ENCODE measurements at regions not wholly inside any gene's neighbourhood (a gene's known extent, or its start where the extent isn't known, plus 50 kb on each side); places are given as distances from the start of the nearest gene placed in this dataset.
"Not testable (repeated sequence)": the region's sequence is repeated elsewhere in the genome, so short reads cannot be mapped to it uniquely, and the experiment has no call there.

- DNase-seq (ENCODE audit: low spot score); H3K9me3 Mint-ChIP-seq; H3K36me3 Mint-ChIP-seq (ENCODE audit: low read depth); intact Hi-C loops (cut with micrococcal nuclease); H3K4me1 Mint-ChIP-seq (ENCODE audit: low read depth); H3K27me3 Mint-ChIP-seq (ENCODE audit: insufficient read depth); H3K4me3 Mint-ChIP-seq; H3K27ac Mint-ChIP-seq: not testable (repeated sequence)
Observed at GRCh38 chr10:46645110-46645509, 66.2 kb downstream of the SYT15 start.

GRCh38 chr10:46646132-46646531 lies 67.2 kb downstream of the SYT15 start:
- H3K27me3 Mint-ChIP-seq (ENCODE audit: insufficient read depth), result not testable (repeated sequence)

GRCh38 chr10:46650967-46651366 lies 72.0 kb downstream of the SYT15 start:
- H3K9me3 Mint-ChIP-seq; H3K27ac Mint-ChIP-seq; H3K4me3 Mint-ChIP-seq; H3K4me1 Mint-ChIP-seq (ENCODE audit: low read depth); DNase-seq (ENCODE audit: low spot score); intact Hi-C loops (cut with micrococcal nuclease); H3K27me3 Mint-ChIP-seq (ENCODE audit: insufficient read depth); H3K36me3 Mint-ChIP-seq (ENCODE audit: low read depth): not testable (repeated sequence)

More at GRCh38 chr10:46646132-46646531, 67.2 kb downstream of the SYT15 start:
- intact Hi-C loops (cut with micrococcal nuclease); H3K27ac Mint-ChIP-seq; H3K9me3 Mint-ChIP-seq; DNase-seq (ENCODE audit: low spot score); H3K4me3 Mint-ChIP-seq; H3K36me3 Mint-ChIP-seq (ENCODE audit: low read depth); H3K4me1 Mint-ChIP-seq (ENCODE audit: low read depth): not testable (repeated sequence)

- H3K27me3 Mint-ChIP-seq (ENCODE audit: insufficient read depth); H3K4me1 Mint-ChIP-seq (ENCODE audit: low read depth); H3K4me3 Mint-ChIP-seq; intact Hi-C loops (cut with micrococcal nuclease); H3K9me3 Mint-ChIP-seq; H3K27ac Mint-ChIP-seq; H3K36me3 Mint-ChIP-seq (ENCODE audit: low read depth); DNase-seq (ENCODE audit: low spot score): not testable (repeated sequence)
Observed at GRCh38 chr10:46657437-46657836, 78.5 kb downstream of the SYT15 start.

GRCh38 chr10:46660027-46660834 lies 81.3 kb downstream of the SYT15 start:
- H3K27ac Mint-ChIP-seq; H3K9me3 Mint-ChIP-seq; DNase-seq (ENCODE audit: low spot score); H3K36me3 Mint-ChIP-seq (ENCODE audit: low read depth); intact Hi-C loops (cut with micrococcal nuclease); H3K4me3 Mint-ChIP-seq; H3K27me3 Mint-ChIP-seq (ENCODE audit: insufficient read depth); H3K4me1 Mint-ChIP-seq (ENCODE audit: low read depth): not testable (repeated sequence)

- H3K36me3 Mint-ChIP-seq (ENCODE audit: low read depth); H3K27me3 Mint-ChIP-seq (ENCODE audit: insufficient read depth); H3K27ac Mint-ChIP-seq; intact Hi-C loops (cut with micrococcal nuclease); H3K4me1 Mint-ChIP-seq (ENCODE audit: low read depth); H3K4me3 Mint-ChIP-seq; DNase-seq (ENCODE audit: low spot score); H3K9me3 Mint-ChIP-seq: not testable (repeated sequence)
Observed at GRCh38 chr10:46660835-46661164, 81.9 kb downstream of the SYT15 start.

- intact Hi-C loops (cut with micrococcal nuclease); H3K27ac Mint-ChIP-seq; DNase-seq (ENCODE audit: low spot score); H3K36me3 Mint-ChIP-seq (ENCODE audit: low read depth); H3K4me3 Mint-ChIP-seq; H3K9me3 Mint-ChIP-seq; H3K4me1 Mint-ChIP-seq (ENCODE audit: low read depth); H3K27me3 Mint-ChIP-seq (ENCODE audit: insufficient read depth): not testable (repeated sequence)
Observed at GRCh38 chr10:46665536-46665935, 86.6 kb downstream of the SYT15 start.

GRCh38 chr10:46668357-46668997 lies 89.5 kb downstream of the SYT15 start:
- intact Hi-C loops (cut with micrococcal nuclease); H3K27ac Mint-ChIP-seq; H3K27me3 Mint-ChIP-seq (ENCODE audit: insufficient read depth); H3K9me3 Mint-ChIP-seq; H3K36me3 Mint-ChIP-seq (ENCODE audit: low read depth); H3K4me3 Mint-ChIP-seq; DNase-seq (ENCODE audit: low spot score); H3K4me1 Mint-ChIP-seq (ENCODE audit: low read depth): not testable (repeated sequence)

- DNase-seq (ENCODE audit: low spot score); H3K4me3 Mint-ChIP-seq; intact Hi-C loops (cut with micrococcal nuclease); H3K36me3 Mint-ChIP-seq (ENCODE audit: low read depth); H3K27me3 Mint-ChIP-seq (ENCODE audit: insufficient read depth); H3K9me3 Mint-ChIP-seq; H3K27ac Mint-ChIP-seq; H3K4me1 Mint-ChIP-seq (ENCODE audit: low read depth): not testable (repeated sequence)
Observed at GRCh38 chr10:46677836-46678435, 99.0 kb downstream of the SYT15 start.

- H3K9me3 Mint-ChIP-seq; DNase-seq (ENCODE audit: low spot score); H3K4me3 Mint-ChIP-seq; H3K4me1 Mint-ChIP-seq (ENCODE audit: low read depth); intact Hi-C loops (cut with micrococcal nuclease); H3K36me3 Mint-ChIP-seq (ENCODE audit: low read depth); H3K27me3 Mint-ChIP-seq (ENCODE audit: insufficient read depth); H3K27ac Mint-ChIP-seq: not testable (repeated sequence)
Observed at GRCh38 chr10:46691397-46691796, 112.5 kb downstream of the SYT15 start.

GRCh38 chr10:46693218-46693617 lies 114.3 kb downstream of the SYT15 start:
- H3K27me3 Mint-ChIP-seq (ENCODE audit: insufficient read depth); DNase-seq (ENCODE audit: low spot score); H3K9me3 Mint-ChIP-seq; intact Hi-C loops (cut with micrococcal nuclease); H3K4me1 Mint-ChIP-seq (ENCODE audit: low read depth); H3K27ac Mint-ChIP-seq; H3K4me3 Mint-ChIP-seq; H3K36me3 Mint-ChIP-seq (ENCODE audit: low read depth): not testable (repeated sequence)

GRCh38 chr10:46717264-46717663 lies 138.3 kb downstream of the SYT15 start:
- H3K27me3 Mint-ChIP-seq (ENCODE audit: insufficient read depth), result peaks cover 25% of the 10 kb centered on the region
- DNase-seq (ENCODE audit: low spot score); H3K4me1 Mint-ChIP-seq (ENCODE audit: low read depth); H3K4me3 Mint-ChIP-seq; H3K36me3 Mint-ChIP-seq (ENCODE audit: low read depth); H3K9me3 Mint-ChIP-seq; H3K27ac Mint-ChIP-seq; intact Hi-C loops (cut with micrococcal nuclease): not testable (repeated sequence)

- H3K4me3 Mint-ChIP-seq; H3K27ac Mint-ChIP-seq; H3K4me1 Mint-ChIP-seq (ENCODE audit: low read depth); H3K9me3 Mint-ChIP-seq; DNase-seq (ENCODE audit: low spot score); intact Hi-C loops (cut with micrococcal nuclease); H3K36me3 Mint-ChIP-seq (ENCODE audit: low read depth): not testable (repeated sequence)
- H3K27me3 Mint-ChIP-seq (ENCODE audit: insufficient read depth), result peaks cover 25% of the 10 kb centered on the region
Observed at GRCh38 chr10:46718014-46718413, 139.1 kb downstream of the SYT15 start.

Data from activated T-helper 1 cell treated with anti-CD3 and anti-CD28 coated beads, Interleukin-12 subunit alpha, Interleukin-12 subunit beta, Interleukin-2, Interleukin-4 antibody, amounts not matched to agents 30 ng/mL and 10 ng/mL and 1 ng/mL, durations not matched to agents 14 hours and 24 hours and 36 hours (primary cell).